CD14-positive monocyte (primary cell): ENCODE measurements at regions not wholly inside any gene's neighbourhood (a gene's known extent, or its start where the extent isn't known, plus 50 kb on each side); places are given as distances from the start of the nearest gene placed in this dataset.

Experiments
- DNase-seq, 3 donors: peaks; one replicate each; pipeline ENCODE4 v3.0.0-alpha.2; 2011 to 2022
- H2AFZ ChIP-seq: 2 replicates; pipeline ENCODE4 v1.6.0; 2012; ENCODE audit warnings: mild to moderate bottlenecking, low read depth, low read length, inconsistent platforms; ENCODE audit not compliant: insufficient read depth, poor library complexity, severe bottlenecking
- H3K27ac ChIP-seq, 2 donors: 1 replicate in 1 of 2; 2 replicates in 1 of 2; pipeline ENCODE4 v1.5.1; 2012 to 2013; ENCODE audit warnings: low read length in 2 of 2, control low read depth in 1 of 2, inconsistent platforms in 1 of 2, low read depth in 1 of 2, mild to moderate bottlenecking in 1 of 2
- H3K27me3 ChIP-seq, 2 donors: one replicate each; pipeline versions ENCODE4 v1.6.0 to v1.6.1; 2011 to 2013; ENCODE audit warnings: low read length in 2 of 2; ENCODE audit not compliant: control insufficient read depth in 2 of 2, insufficient read depth in 2 of 2
- H3K36me3 ChIP-seq, 2 donors: replicated peaks in 1 of 2; 1 replicate in 1 of 2; 2 replicates in 1 of 2; pipeline versions ENCODE4 v1.5.1 to v1.6.1; 2012 to 2013; ENCODE audit warnings: low read length in 2 of 2, control low read depth in 1 of 2, inconsistent platforms in 1 of 2, mild to moderate bottlenecking in 1 of 2; ENCODE audit not compliant: insufficient read depth in 2 of 2, control insufficient read depth in 1 of 2
- H3K4me1 ChIP-seq, 2 donors: 1 replicate in 1 of 2; 2 replicates in 1 of 2; pipeline versions ENCODE4 v1.5.1 to v1.6.1; 2012 to 2013; ENCODE audit warnings: low read length in 2 of 2, control low read depth in 1 of 2, inconsistent platforms in 1 of 2, mild to moderate bottlenecking in 1 of 2, moderate library complexity in 1 of 2; ENCODE audit not compliant: insufficient read depth in 2 of 2, control insufficient read depth in 1 of 2
- H3K4me2 ChIP-seq: replicated peaks from 2 replicates; pipeline ENCODE3; 2012; ENCODE audit warnings: low read length, moderate library complexity, mild to moderate bottlenecking; ENCODE audit not compliant: poor library complexity, severe bottlenecking; ENCODE audit errors: extremely low read depth
- H3K4me3 ChIP-seq, 3 experiments: fragments of 200-600 bp in 1 of 3; sonication (generic) in 1 of 3; replicated peaks in 1 of 3; 1 replicate in 2 of 3; 2 replicates in 1 of 3; pipeline ENCODE4 v1.5.1; 2011 to 2013; ENCODE audit warnings: low read length in 3 of 3, mild to moderate bottlenecking in 3 of 3, control low read depth in 2 of 3, low read depth in 2 of 3, inconsistent platforms in 1 of 3, moderate library complexity in 1 of 3
- H3K79me2 ChIP-seq: 2 replicates; pipeline ENCODE4 v1.6.0; 2012; ENCODE audit warnings: mild to moderate bottlenecking, control low read depth, inconsistent platforms, low read length, moderate library complexity; ENCODE audit not compliant: insufficient read depth
- H3K9ac ChIP-seq: 2 replicates; pipeline ENCODE4 v1.6.0; 2017; ENCODE audit warnings: low read length, mild to moderate bottlenecking; ENCODE audit not compliant: insufficient read depth, poor library complexity, severe bottlenecking
- H3K9me3 ChIP-seq, 2 donors: replicated peaks in 1 of 2; 1 replicate in 1 of 2; 2 replicates in 1 of 2; pipeline versions ENCODE4 v1.5.1 to v1.6.1; 2012 to 2013; ENCODE audit warnings: low read length in 2 of 2, control low read depth in 1 of 2; ENCODE audit not compliant: control insufficient read depth in 1 of 2, insufficient read depth in 1 of 2
- H4K20me1 ChIP-seq: 2 replicates; pipeline ENCODE4 v1.6.0; 2012; ENCODE audit warnings: mild to moderate bottlenecking, low read length, control low read depth, moderate library complexity; ENCODE audit not compliant: insufficient read depth
- H3K27ac Mint-ChIP-seq, 7 donors: one replicate each; pipeline ENCODE4 v1.8.0; 2020; ENCODE audit warnings: mild to moderate bottlenecking in 7 of 7, mixed read lengths in 7 of 7, moderate library complexity in 6 of 7, inconsistent platforms in 2 of 7
- H3K27me3 Mint-ChIP-seq, 3 donors: one replicate each; pipeline ENCODE4 v1.8.0; 2021 to 2022; ENCODE audit warnings: low read depth in 3 of 3, mild to moderate bottlenecking in 3 of 3, mixed read lengths in 3 of 3, moderate library complexity in 3 of 3, inconsistent platforms in 1 of 3
- H3K36me3 Mint-ChIP-seq, 2 donors: one replicate each; pipeline ENCODE4 v1.8.0; 2020; ENCODE audit warnings: mixed read lengths in 2 of 2, inconsistent platforms in 1 of 2, mild to moderate bottlenecking in 1 of 2
- H3K4me1 Mint-ChIP-seq: one replicate; pipeline ENCODE4 v1.8.0; 2020; ENCODE audit warnings: mild to moderate bottlenecking, mixed read lengths
- H3K4me3 Mint-ChIP-seq, 2 donors: one replicate each; pipeline ENCODE4 v1.8.0; 2020; ENCODE audit warnings: mild to moderate bottlenecking in 2 of 2, mixed read lengths in 2 of 2, moderate library complexity in 1 of 2
- H3K9me3 Mint-ChIP-seq, 7 donors: one replicate each; pipeline ENCODE4 v1.8.0; 2020 to 2022; ENCODE audit warnings: mixed read lengths in 7 of 7, mild to moderate bottlenecking in 6 of 7, moderate library complexity in 6 of 7, inconsistent platforms in 2 of 7
- CTCF ChIP-seq: fragments of 200-600 bp; IDR thresholded peaks from one replicate; pipeline ENCODE4 v1.8.0; 2022; ENCODE audit warnings: antibody characterized with exemption, mild to moderate bottlenecking
- WGBS: methylation state at CpG from one replicate; pipeline ENCODE4 v1.1.5; 2013; ENCODE audit warnings: missing lambda C conversion rate; ENCODE audit not compliant: insufficient coverage; 5-methylcytosine and 5-hydroxymethylcytosine counted together
- intact Hi-C, 2 donors: fragments of 100-400 bp; cut with micrococcal nuclease; formaldehyde crosslinking; loops; one replicate each; pipeline versions ENCODE4 v1.15.0 to v1.15.1; 2023

GRCh38 chr1:116312681-116313069 is 60.4 kb upstream of the ATP1A1 start:
- no peaks in the 10 kb centered on the region for H4K20me1 ChIP-seq
- no peaks in the 10 kb centered on the region for H3K27me3 ChIP-seq
- H3K27me3 Mint-ChIP-seq = no peaks in the 10 kb centered on the region
- no peak overlapping the region for H3K4me3 Mint-ChIP-seq
- H3K4me1 Mint-ChIP-seq = no peaks in the 10 kb centered on the region
- no peaks in the 10 kb centered on the region for H3K9me3 Mint-ChIP-seq
- H3K9ac ChIP-seq = no peak overlapping the region
- TF ChIP-seq CTCF = no peak
- H3K36me3 ChIP-seq = no peaks in the 10 kb centered on the region
- no peak overlapping the region for H3K27ac ChIP-seq
- no peaks in the 10 kb centered on the region for H3K79me2 ChIP-seq
- no peak overlapping the region for H3K4me3 ChIP-seq
- H3K4me2 ChIP-seq = no peak overlapping the region
- H3K9me3 ChIP-seq = no peaks in the 10 kb centered on the region
- WGBS = 89% methylated on average over 2 of the region's 2 CpGs
- H2AFZ ChIP-seq = no peak overlapping the region
- no peak for DNase-seq
- peaks cover 10 to 16% of the 10 kb centered on the region in 2 donors for H3K4me1 ChIP-seq
- peak overlapping the region in 1 of 7 donors; percentile 8 for H3K27ac Mint-ChIP-seq
- H3K36me3 Mint-ChIP-seq = no peaks in the 10 kb centered on the region
- intact Hi-C loops = no loop called here

GRCh38 chr1:116313776-116314175 is 59.3 kb upstream of the ATP1A1 start:
- intact Hi-C loops = no loop called here
- no peak for TF ChIP-seq CTCF
- Histone ChIP-seq H2AFZ (no peak overlapping the region), H3K4me1 (peaks cover 6 to 8% of the 10 kb centered on the region in 2 donors), H3K4me3 (no peak overlapping the region), H3K79me2 (no peaks in the 10 kb centered on the region), H3K36me3 (no peaks in the 10 kb centered on the region), H3K4me2 (no peak overlapping the region), H3K27me3 (no peaks in the 10 kb centered on the region), H3K9ac (no peak overlapping the region), H4K20me1 (no peaks in the 10 kb centered on the region), H3K27ac (no peak overlapping the region), H3K9me3 (no peaks in the 10 kb centered on the region)
- no CpG with 5 or more reads among the region's 2 CpGs for WGBS
- Mint-ChIP-seq H3K4me1 (no peaks in the 10 kb centered on the region), H3K9me3 (no peaks in the 10 kb centered on the region), H3K4me3 (no peak overlapping the region), H3K36me3 (no peaks in the 10 kb centered on the region), H3K27me3 (peaks cover 0 to 2% (median 0%) of the 10 kb centered on the region in 3 donors), H3K27ac (no peak overlapping the region)
- no peak for DNase-seq
